ENCODE measurements at regions not wholly inside any gene's neighbourhood (a gene's known extent, or its start where the extent isn't known, plus 50 kb on each side); places are given as distances from the start of the nearest gene placed in this dataset.

DNA sequence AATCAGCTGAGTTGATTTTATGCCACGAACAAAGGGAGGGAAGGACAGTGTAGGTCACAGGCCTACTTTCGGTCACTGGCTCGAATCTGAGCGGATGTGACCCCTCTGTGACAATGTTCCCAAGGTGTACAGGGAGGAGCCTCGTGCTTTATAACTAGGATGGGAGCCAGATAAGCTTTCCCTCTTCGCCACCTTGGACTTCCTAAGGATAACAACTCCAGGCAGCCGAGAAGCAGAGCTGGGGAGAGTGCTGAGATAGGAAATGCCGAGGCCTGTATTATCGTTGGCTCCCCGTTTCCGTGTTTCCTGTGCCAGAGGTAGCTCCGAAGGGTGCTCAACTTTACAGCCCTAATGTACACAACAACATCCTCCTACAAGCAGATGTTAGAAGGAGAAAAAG is 217.8 kb upstream of the IRX3 start:
- TF ChIP-seq EZH2 (IDR thresholded peaks at IDR 0.05; ENCODE audit: insufficient read depth, poor library complexity, severe bottlenecking): no peak
- TF ChIP-seq EZH2phosphoT487 (IDR thresholded peaks at IDR 0.05; ENCODE audit: insufficient read depth, low read depth): no peak

Measured in GM23248 (cell line).